Effector memory CD8-positive, alpha-beta T cell (primary cell): ENCODE measurements at regions not wholly inside any gene's neighbourhood (a gene's known extent, or its start where the extent isn't known, plus 50 kb on each side); places are given as distances from the start of the nearest gene placed in this dataset.

Experiments used
- ATAC-seq: fragments of 150-1000 bp; cut with Tn5 transposase; replicated peaks from 2 replicates; pipeline ENCODE4 v1.10.0; 2021; ENCODE audit warnings: mild to moderate bottlenecking, moderate library complexity
- DNase-seq, 3 experiments: peaks; one replicate each; pipeline ENCODE4 v3.0.0; 2021
- H3K27ac Mint-ChIP-seq, 2 donors: one replicate each; pipeline ENCODE4 v1.8.0; 2022; ENCODE audit warnings: mild to moderate bottlenecking in 2 of 2, mixed read lengths in 2 of 2, moderate library complexity in 2 of 2
- H3K27me3 Mint-ChIP-seq, 2 donors: one replicate each; pipeline ENCODE4 v1.8.0; 2022; ENCODE audit warnings: mixed read lengths in 2 of 2
- H3K36me3 Mint-ChIP-seq: one replicate; pipeline ENCODE4 v1.8.0; 2022; ENCODE audit warnings: mild to moderate bottlenecking, moderate library complexity, mixed read lengths; ENCODE audit not compliant: insufficient read depth
- H3K4me1 Mint-ChIP-seq, 2 donors: one replicate each; pipeline ENCODE4 v1.8.0; 2022; ENCODE audit warnings: low read depth in 2 of 2, mixed read lengths in 2 of 2
- H3K4me3 Mint-ChIP-seq, 2 donors: one replicate each; pipeline ENCODE4 v1.8.0; 2022; ENCODE audit warnings: mild to moderate bottlenecking in 2 of 2, mixed read lengths in 2 of 2, moderate library complexity in 2 of 2
- H3K9me3 Mint-ChIP-seq, 2 donors: one replicate each; pipeline ENCODE4 v1.8.0; 2022; ENCODE audit warnings: mixed read lengths in 2 of 2

DNA sequence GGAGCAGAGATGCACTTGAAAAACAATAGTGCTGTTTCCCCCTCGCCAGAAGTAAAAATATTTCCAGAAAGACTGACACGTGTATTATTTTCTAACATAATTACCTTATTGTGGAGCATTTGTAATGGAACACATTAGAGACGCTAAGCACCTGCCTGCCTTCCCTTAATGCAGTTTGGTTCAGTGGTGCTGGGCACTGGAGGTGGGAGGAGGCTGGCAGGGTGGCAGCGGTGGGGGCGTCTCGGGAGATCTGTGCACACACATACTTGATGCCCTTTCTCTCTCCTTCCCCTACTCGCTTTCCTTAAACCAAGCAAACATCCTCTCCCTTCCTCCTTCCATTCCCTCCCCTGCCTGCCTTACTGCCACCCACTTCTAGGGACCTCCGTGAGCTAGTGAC lies 156.6 kb upstream of the SDK2 start:
- Mint-ChIP-seq H3K27me3 (peaks cover 50 to 87% of the 10 kb centered on the region in 2 donors), H3K9me3 (peaks cover 7 to 24% of the 10 kb centered on the region in 2 donors), H3K27ac (no peak overlapping the region), H3K4me1 (peaks cover 0 to 1% of the 10 kb centered on the region in 2 donors), H3K36me3 (no peaks in the 10 kb centered on the region), H3K4me3 (no peak overlapping the region)
- DNase-seq (no peak), ATAC-seq (no peak)

DNA sequence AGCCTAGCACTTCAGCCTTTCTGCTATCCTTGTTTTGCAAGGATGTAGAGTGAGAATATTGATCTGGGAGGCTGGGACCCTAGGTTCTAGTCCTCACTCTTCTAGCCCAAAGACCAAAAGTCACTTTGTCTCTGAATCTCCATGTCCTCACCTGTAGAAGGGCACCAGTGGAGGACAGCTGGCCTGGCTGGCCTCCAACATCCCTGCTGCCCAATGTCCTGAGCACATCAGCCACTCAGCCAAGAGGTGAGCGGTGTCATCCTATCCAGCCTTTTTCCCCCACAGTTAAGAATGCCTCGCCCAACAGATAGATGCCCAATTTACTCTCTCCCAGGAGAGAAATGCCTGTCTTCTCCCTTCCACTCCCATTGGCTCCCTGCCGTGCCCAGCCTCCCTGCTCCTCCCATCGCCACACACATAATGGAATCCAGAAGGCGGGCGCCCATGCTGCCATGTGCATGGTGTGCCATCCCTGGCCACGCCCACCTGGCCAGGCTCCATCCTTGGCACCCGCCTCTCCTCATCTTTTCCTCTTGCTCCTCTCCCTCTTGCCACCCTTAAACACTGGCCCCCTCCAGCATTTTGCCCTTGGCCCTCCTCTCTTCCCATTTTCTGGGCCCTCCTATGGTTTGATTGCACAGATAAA lies 157.3 kb upstream of the SDK2 start:
- peaks cover 0 to 1% of the 10 kb centered on the region in 2 donors for H3K4me1 Mint-ChIP-seq
- ATAC-seq (no peak), DNase-seq (no peak)
- peaks cover 7 to 25% of the 10 kb centered on the region in 2 donors for H3K9me3 Mint-ChIP-seq
- no peak overlapping the region for H3K27ac Mint-ChIP-seq
- peaks cover 50 to 89% of the 10 kb centered on the region in 2 donors for H3K27me3 Mint-ChIP-seq
- H3K4me3 Mint-ChIP-seq = no peak overlapping the region
- no peaks in the 10 kb centered on the region for H3K36me3 Mint-ChIP-seq

DNA sequence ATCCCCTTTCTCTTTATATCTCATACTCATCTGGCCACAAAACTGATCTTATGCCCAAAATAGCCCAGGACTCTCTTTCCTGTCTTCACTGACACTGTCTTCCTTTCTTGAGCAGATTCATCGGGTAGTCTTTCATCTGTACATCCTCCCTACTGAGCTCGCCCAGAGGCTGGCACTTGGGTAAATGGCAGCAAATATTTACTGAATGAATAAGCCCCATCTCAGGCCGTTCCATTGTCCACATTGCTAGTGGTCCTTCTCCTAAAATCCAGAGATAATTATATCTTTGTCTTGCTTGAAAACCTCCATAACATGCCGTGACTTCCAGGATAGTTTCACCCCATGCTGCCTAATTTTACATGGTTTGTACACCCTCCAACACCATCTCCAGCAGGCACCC lies 158.1 kb upstream of the SDK2 start:
- Mint-ChIP-seq H3K36me3 (no peaks in the 10 kb centered on the region), H3K9me3 (peaks cover 7 to 25% of the 10 kb centered on the region in 2 donors), H3K4me3 (no peak overlapping the region), H3K4me1 (peaks cover 0 to 1% of the 10 kb centered on the region in 2 donors), H3K27ac (no peak overlapping the region), H3K27me3 (peaks cover 48 to 89% of the 10 kb centered on the region in 2 donors)
- DNase-seq (no peak), ATAC-seq (no peak)

DNA sequence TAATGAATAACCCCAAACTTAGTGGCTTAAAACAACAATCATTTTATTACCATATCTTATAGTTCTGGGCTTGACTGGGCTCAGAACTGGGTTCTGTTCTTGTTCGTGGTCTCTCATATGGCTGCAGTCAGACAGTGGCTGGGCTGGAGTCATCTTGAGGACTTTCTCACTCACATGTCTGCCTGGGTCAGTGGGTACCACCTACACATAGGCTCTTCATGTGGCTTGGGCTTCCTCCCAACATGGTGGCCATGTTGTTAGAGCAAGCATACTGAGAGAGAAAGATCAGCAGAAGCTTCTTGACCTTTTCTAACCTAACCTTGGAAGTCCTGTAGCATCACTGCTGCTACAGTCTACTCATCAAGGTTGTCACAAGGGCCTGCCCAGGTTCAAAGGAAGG lies 158.6 kb upstream of the SDK2 start:
- no peak for ATAC-seq
- DNase-seq = no peak
- peaks cover 7 to 25% of the 10 kb centered on the region in 2 donors for H3K9me3 Mint-ChIP-seq
- no peak overlapping the region for H3K4me3 Mint-ChIP-seq
- H3K36me3 Mint-ChIP-seq = no peaks in the 10 kb centered on the region
- H3K27me3 Mint-ChIP-seq = peaks cover 50 to 94% of the 10 kb centered on the region in 2 donors
- peaks cover 0 to 1% of the 10 kb centered on the region in 2 donors for H3K4me1 Mint-ChIP-seq
- no peak overlapping the region for H3K27ac Mint-ChIP-seq

DNA sequence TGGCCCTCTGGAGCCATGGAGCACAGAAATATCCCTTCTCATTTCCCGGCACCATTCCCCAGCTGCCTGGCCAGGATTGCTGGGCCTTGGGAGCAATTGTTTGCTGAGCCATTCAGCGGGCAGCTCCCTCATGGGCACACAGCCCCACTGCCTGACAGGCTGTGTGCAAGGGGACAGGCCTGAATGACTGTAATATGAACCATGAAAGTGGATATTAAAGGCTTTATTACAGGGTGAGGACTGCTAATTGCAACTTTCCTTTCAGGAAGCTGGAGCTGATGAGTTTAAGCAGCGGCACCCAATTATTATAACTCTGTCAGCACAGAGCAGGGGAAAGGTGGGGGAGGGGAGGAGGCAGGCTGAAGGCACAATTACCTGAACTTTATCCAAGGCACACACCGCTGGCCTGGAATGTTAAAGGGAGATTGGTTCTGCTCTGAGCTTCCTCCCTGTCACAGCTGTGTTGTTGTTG lies 159.8 kb upstream of the SDK2 start:
- H3K36me3 Mint-ChIP-seq = no peaks in the 10 kb centered on the region
- H3K4me3 Mint-ChIP-seq = no peak overlapping the region
- H3K9me3 Mint-ChIP-seq = peaks cover 7 to 25% of the 10 kb centered on the region in 2 donors
- peaks cover 0 to 1% of the 10 kb centered on the region in 2 donors for H3K4me1 Mint-ChIP-seq
- DNase-seq = no peak
- peaks cover 50 to 88% of the 10 kb centered on the region in 2 donors for H3K27me3 Mint-ChIP-seq
- no peak overlapping the region for H3K27ac Mint-ChIP-seq
- no peak for ATAC-seq

DNA sequence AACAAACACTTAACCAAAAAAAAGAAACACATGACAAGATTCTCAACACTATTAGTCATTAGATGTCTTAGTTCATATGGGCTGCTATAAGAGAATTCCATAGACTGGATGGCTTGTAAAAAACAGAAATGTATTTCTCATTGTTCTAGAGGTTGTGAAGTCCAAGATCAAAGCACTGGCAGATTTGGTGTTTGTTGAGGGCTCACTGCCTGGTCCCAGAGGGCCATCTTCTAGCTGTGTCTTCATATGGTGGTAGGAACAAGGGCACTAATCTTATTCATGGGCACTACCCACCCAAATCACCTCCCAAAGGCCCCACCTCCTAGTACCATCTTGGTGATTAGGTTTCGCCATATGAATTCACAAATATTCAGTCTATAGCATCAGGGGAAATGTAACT lies 162.5 kb upstream of the SDK2 start:
- H3K36me3 Mint-ChIP-seq = no peaks in the 10 kb centered on the region
- peaks cover 0 to 1% of the 10 kb centered on the region in 2 donors for H3K4me1 Mint-ChIP-seq
- no peak for ATAC-seq
- no peak overlapping the region for H3K27ac Mint-ChIP-seq
- DNase-seq = no peak
- peaks cover 7 to 25% of the 10 kb centered on the region in 2 donors for H3K9me3 Mint-ChIP-seq
- no peak overlapping the region for H3K4me3 Mint-ChIP-seq
- H3K27me3 Mint-ChIP-seq = peaks cover 31 to 60% of the 10 kb centered on the region in 2 donors

DNA sequence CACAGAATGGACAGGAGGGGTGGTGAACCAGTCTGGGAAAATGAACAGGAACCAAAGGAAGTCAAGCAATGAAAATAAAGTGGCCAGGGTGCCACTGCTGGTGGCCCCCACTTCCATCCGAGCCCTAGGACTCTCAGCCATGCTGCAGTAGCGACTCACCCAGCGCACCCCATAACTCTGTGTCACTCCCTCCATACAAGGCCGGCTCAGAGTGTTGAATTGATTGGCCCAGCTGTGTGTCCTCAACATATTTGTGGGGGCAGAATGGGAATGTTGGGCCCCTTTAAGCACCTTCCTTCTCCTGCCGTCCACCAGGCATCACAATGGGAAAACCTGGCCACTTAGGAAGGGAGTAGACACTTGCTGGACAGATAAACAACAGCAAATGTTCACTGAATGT lies 169.0 kb upstream of the SDK2 start:
- no peak for ATAC-seq
- DNase-seq = no peak

DNA sequence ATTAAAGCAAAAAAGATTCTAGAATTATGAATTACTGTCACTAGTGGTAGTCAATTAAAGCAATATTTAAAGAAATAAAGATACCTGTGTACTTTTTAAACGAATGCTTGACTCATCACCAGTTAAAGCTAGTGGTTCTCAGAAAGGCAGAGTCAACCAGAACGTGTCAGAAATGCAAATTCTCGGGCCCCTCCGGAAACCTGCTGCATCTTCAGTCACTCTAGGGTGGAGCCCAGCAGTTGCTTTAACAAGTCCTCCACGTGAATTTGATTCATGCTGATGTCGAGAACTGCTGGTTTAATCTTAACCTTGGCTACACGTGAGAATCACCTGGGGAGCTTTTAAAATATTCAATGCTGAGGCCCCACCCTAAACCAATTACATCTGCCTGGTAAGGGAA lies 169.8 kb upstream of the SDK2 start:
- no peak overlapping the region for H3K4me3 Mint-ChIP-seq
- no peaks in the 10 kb centered on the region for H3K4me1 Mint-ChIP-seq
- no peaks in the 10 kb centered on the region for H3K9me3 Mint-ChIP-seq
- H3K27ac Mint-ChIP-seq = no peak overlapping the region
- H3K36me3 Mint-ChIP-seq = no peaks in the 10 kb centered on the region
- H3K27me3 Mint-ChIP-seq = peaks cover 7 to 17% of the 10 kb centered on the region in 2 donors
- ATAC-seq = no peak
- DNase-seq = no peak

More for the DNA sequence above, 169.0 kb upstream of the SDK2 start:
- Mint-ChIP-seq H3K27me3 (peaks cover 7 to 18% of the 10 kb centered on the region in 2 donors), H3K4me3 (no peak overlapping the region), H3K36me3 (no peaks in the 10 kb centered on the region), H3K27ac (no peak overlapping the region), H3K9me3 (no peaks in the 10 kb centered on the region), H3K4me1 (no peaks in the 10 kb centered on the region)

DNA sequence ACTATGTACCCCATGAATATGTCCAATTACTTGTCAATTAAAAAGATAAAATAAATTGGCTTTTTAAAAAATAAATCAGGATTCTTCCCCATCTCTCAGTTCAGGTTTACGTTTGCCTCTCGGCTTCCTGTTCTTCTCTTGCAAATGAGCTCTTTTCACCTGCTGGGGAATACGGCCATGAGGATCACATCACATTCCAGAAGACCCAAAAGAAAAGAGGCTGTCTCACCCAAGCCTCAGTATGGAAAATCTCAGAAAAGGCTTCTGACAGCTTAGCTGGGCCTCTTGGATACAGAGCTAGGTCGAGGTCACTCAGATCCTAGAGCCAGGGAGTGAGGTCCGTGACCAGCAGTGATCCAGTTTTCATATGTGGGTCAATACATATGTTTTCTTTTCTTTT lies 171.2 kb upstream of the SDK2 start:
- H3K9me3 Mint-ChIP-seq = no peaks in the 10 kb centered on the region
- H3K27ac Mint-ChIP-seq = no peak overlapping the region
- H3K36me3 Mint-ChIP-seq = no peaks in the 10 kb centered on the region
- ATAC-seq = no peak
- H3K27me3 Mint-ChIP-seq = peaks cover 7 to 17% of the 10 kb centered on the region in 2 donors
- no peak overlapping the region for H3K4me3 Mint-ChIP-seq
- no peaks in the 10 kb centered on the region for H3K4me1 Mint-ChIP-seq
- no peak for DNase-seq

DNA sequence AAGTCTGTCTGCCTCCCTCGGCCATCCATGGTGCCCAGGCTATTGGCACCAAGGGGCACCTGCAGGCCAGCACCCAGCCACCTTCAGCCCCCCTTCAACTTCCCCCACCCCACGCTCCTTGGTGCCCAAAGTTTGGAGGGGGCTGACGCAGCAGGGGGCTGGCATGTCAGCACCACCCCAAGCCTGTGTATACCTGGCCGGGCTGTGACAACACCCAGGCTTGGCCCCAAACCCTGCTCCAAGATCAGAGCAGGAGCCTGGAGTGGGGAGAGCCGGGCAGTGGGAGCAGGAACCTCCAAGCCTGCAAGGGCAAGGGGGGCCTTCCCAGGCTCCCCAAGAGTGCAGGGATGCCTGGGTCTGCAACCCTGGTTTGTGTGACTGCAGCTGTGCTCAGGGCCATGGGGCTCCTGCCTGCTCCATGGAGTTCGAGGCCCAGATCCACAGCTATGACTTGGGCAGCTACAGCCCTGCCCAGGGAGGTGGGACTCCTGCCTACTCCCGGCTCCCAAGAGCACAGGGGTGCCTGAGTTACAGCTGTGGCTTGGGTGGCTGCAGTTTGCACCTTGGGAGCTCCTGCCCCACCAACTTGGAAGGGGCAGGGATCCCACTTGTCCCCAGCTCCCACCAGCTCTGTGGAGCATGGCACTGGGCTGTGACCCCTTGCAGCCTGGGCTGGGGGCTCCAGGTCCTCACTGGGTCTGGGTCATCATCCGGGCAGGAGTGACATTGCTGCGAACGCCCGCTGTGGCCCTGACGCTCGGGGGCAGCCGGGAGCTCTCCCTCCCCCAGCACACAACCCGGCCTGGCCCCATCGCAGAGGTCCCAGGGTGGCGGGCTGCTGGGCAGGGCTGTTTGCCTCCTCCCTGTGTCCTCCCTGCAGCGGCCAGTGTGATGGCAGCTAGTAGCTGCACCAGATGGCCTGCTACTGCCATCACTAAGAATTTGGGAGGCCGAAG lies 175.5 kb upstream of the SDK2 start:
- H3K36me3 Mint-ChIP-seq = no peaks in the 10 kb centered on the region
- H3K27me3 Mint-ChIP-seq = peaks cover 24 to 29% of the 10 kb centered on the region in 2 donors
- no peak overlapping the region for H3K4me3 Mint-ChIP-seq
- no peaks in the 10 kb centered on the region for H3K9me3 Mint-ChIP-seq
- DNase-seq (no peak), ATAC-seq (no peak)
- H3K27ac Mint-ChIP-seq = no peak overlapping the region
- H3K4me1 Mint-ChIP-seq = peaks cover 0 to 7% of the 10 kb centered on the region in 2 donors

DNA sequence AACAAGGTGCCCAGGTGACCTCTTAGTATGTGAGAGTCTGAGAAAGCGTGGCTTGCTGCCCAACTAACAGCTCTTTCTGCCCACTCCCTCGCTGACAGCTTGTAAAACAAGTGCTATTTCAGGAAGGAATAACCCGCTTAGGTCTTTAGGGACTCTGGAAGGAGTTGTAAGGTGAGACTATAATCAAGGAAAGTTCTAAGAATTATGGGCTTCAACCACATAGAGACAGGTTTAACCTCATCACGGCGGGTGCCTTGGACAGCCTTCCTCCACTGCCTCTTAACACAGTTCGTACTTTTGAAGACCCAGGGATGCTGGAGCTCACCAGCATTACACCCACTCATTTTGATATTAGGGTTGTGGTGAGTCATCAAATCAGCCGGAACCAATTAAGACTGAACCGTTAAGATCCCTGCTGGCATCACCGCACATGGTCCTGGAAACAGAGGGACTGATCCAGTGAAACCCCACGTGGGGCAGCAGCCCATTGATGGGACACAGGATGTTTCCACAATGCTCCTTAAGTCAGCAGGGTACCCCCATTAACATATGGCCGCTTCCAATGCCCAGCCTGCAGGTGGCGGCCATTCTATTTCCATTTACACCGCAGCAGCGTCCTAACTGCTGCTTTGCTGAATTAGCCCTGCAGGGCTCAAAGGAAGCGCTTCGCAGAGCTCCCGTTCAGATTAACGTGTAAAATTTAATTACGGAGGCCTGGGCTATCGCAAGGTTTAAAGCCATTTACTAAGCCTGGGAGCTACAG lies 176.6 kb upstream of the SDK2 start:
- DNase-seq (no peak), ATAC-seq (no peak)
- Mint-ChIP-seq H3K27ac (no peak overlapping the region), H3K27me3 (peaks cover 25 to 29% of the 10 kb centered on the region in 2 donors), H3K9me3 (no peaks in the 10 kb centered on the region), H3K4me1 (peaks cover 0 to 7% of the 10 kb centered on the region in 2 donors), H3K4me3 (no peak overlapping the region), H3K36me3 (no peaks in the 10 kb centered on the region)

DNA sequence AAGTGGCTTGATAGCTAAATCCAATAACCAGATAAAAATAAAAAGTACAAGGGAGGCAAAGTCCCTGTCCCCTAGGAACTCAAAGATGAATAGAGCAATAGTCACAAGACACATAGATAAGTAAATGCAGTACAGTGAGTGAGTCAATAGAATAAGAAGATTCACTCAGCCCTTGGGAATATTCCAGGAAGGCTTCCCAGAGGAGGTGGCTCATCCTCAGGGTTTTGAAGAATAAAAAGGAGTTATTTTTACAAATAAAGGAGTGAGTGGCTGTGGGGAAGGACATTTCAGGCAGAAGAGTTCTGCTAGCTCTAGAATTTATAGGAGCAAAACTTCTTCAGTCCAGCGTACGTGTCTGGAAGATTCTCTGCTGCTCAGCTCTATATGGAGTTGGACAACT lies 177.4 kb upstream of the SDK2 start:
- Mint-ChIP-seq H3K27ac (no peak overlapping the region), H3K9me3 (no peaks in the 10 kb centered on the region), H3K27me3 (peaks cover 25 to 29% of the 10 kb centered on the region in 2 donors), H3K4me3 (no peak overlapping the region), H3K36me3 (no peaks in the 10 kb centered on the region), H3K4me1 (peaks cover 0 to 7% of the 10 kb centered on the region in 2 donors)
- DNase-seq = no peak
- no peak for ATAC-seq

DNA sequence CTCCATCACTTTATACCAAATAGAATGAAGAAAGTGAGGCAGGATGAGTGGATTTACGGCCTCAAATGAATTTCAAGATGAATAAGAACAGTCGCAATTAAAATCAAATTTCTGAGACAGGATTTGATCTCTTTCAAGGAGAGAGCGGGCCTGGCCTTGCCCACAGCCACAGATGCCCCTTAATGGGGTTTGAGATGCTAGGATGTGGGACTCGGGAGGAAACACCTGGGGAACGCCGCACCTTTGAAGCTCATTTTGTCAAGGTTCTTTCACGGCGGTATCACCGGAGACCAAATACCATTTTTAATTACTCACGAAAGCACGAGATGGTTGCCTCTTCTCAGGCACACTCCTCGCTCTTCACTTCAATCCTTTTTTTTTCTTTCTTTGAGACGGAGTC lies 178.1 kb upstream of the SDK2 start:
- Mint-ChIP-seq H3K4me3 (no peak overlapping the region), H3K4me1 (peaks cover 0 to 9% of the 10 kb centered on the region in 2 donors), H3K9me3 (no peaks in the 10 kb centered on the region), H3K27ac (no peak overlapping the region), H3K36me3 (peaks cover 2% of the 10 kb centered on the region), H3K27me3 (peaks cover 25 to 32% of the 10 kb centered on the region in 2 donors)
- DNase-seq (no peak), ATAC-seq (no peak)
